ENCODE measurements at regions not wholly inside any gene's neighbourhood (a gene's known extent, or its start where the extent isn't known, plus 50 kb on each side); places are given as distances from the start of the nearest gene placed in this dataset.

GRCh38 chr10:94238006-94238617 lies 124.6 kb downstream of the NOC3L start:
- no peak for TF ChIP-seq EZH2 (IDR thresholded peaks at IDR 0.05; ENCODE audit: insufficient read depth, poor library complexity, severe bottlenecking)
- TF ChIP-seq EZH2phosphoT487 (IDR thresholded peaks at IDR 0.05; ENCODE audit: insufficient read depth, low read depth) = no peak

All from GM23248 (cell line).